HEK293 (cell line): ENCODE measurements at regions not wholly inside any gene's neighbourhood (a gene's known extent, or its start where the extent isn't known, plus 50 kb on each side); places are given as distances from the start of the nearest gene placed in this dataset.

ENCODE experiments used
- CTCF ChIA-PET: fragments of 350-600 bp; formaldehyde crosslinking; extraction: SDS; loops from one replicate; lab custom pipeline; 2021; ENCODE audit warnings: antibody characterized with exemption; lab: Yijun Ruan, JAX
- POLR2A ChIA-PET: fragments of 300-600 bp; formaldehyde crosslinking; extraction: SDS; loops from one replicate; lab custom pipeline; 2020; ENCODE audit warnings: antibody characterized with exemption, inconsistent platforms; lab: Yijun Ruan, JAX
- H3K27ac ChIP-seq: fragments of 200-500 bp; sonication (Bioruptor generic); 2 replicates; pipeline ENCODE4 v1.5.1; 2014; ENCODE audit warnings: low read depth, low read length, control low read depth, inconsistent platforms; ENCODE audit errors: extremely low read depth
- H3K36me3 ChIP-seq, 2 experiments: fragments of 200-500 bp in 1 of 2; sonication (Bioruptor generic) in 1 of 2; 1 replicate in 1 of 2; 2 replicates in 1 of 2; pipeline ENCODE4 v1.5.1; 2014 to 2017; ENCODE audit warnings: inconsistent platforms in 2 of 2, low read length in 2 of 2; ENCODE audit not compliant: control insufficient read depth in 2 of 2, insufficient read depth in 1 of 2
- H3K4me1 ChIP-seq: fragments of 200-500 bp; sonication (Bioruptor generic); 2 replicates; pipeline ENCODE4 v1.5.1; 2014; ENCODE audit warnings: mild to moderate bottlenecking, low read length, inconsistent platforms; ENCODE audit not compliant: control insufficient read depth, insufficient read depth
- H3K4me3 ChIP-seq: 2 replicates; pipeline ENCODE4 v1.5.1; 2011; ENCODE audit warnings: low read depth, mild to moderate bottlenecking, control low read depth, low read length, moderate library complexity
- H3K9me3 ChIP-seq: fragments of 200-500 bp; sonication (Bioruptor generic); 2 replicates; pipeline ENCODE4 v1.5.1; 2014; ENCODE audit warnings: low read depth, low read length, inconsistent platforms; ENCODE audit not compliant: control insufficient read depth, insufficient read depth
- EGR2 ChIP-seq: fragments of 450-650 bp; formaldehyde crosslinking; IDR thresholded peaks from 2 replicates; pipeline ENCODE4 v1.5.1; 2016; ENCODE audit warnings: low read depth, missing biosample characterization, missing genetic modification characterization
- GFI1B ChIP-seq: fragments of 450-650 bp; formaldehyde crosslinking; IDR thresholded peaks from 2 replicates; pipeline ENCODE4 v1.5.1; 2016; ENCODE audit warnings: missing biosample characterization, missing genetic modification characterization
- GLI4 ChIP-seq: fragments of 450-650 bp; formaldehyde crosslinking; IDR thresholded peaks from 2 replicates; pipeline ENCODE4 v1.5.1; 2016; ENCODE audit warnings: missing biosample characterization, missing genetic modification characterization
- IKZF3 ChIP-seq: fragments of 450-650 bp; IDR thresholded peaks from 2 replicates; pipeline ENCODE4 v1.5.0; 2018; ENCODE audit warnings: missing biosample characterization, mild to moderate bottlenecking, missing genetic modification characterization, moderate library complexity
- SP2 ChIP-seq: fragments of 450-650 bp; formaldehyde crosslinking; IDR thresholded peaks from 2 replicates; pipeline ENCODE4 v1.5.1; 2016; ENCODE audit warnings: missing biosample characterization, missing genetic modification characterization
- TRIM28 ChIP-seq: IDR thresholded peaks from 2 replicates; pipeline ENCODE4 v1.6.1; 2011; ENCODE audit warnings: low read length, control low read depth, borderline replicate concordance
- ZBTB20 ChIP-seq: fragments of 450-650 bp; formaldehyde crosslinking; IDR thresholded peaks from 2 replicates; pipeline ENCODE4 v1.5.1; 2016; ENCODE audit warnings: missing biosample characterization, missing genetic modification characterization
- ZBTB7A ChIP-seq: fragments of 450-650 bp; formaldehyde crosslinking; IDR thresholded peaks from 2 replicates; pipeline ENCODE4 v1.5.1; 2016; ENCODE audit warnings: low read depth, missing biosample characterization, missing genetic modification characterization
- ZFHX2 ChIP-seq: fragments of 450-650 bp; formaldehyde crosslinking; conservative IDR thresholded peaks from 2 replicates; pipeline ENCODE4 v1.5.1; 2016; ENCODE audit warnings: missing biosample characterization, missing genetic modification characterization
- ZNF10 ChIP-seq: fragments of 450-650 bp; formaldehyde crosslinking; IDR thresholded peaks from 2 replicates; pipeline ENCODE4 v1.5.1; 2017; ENCODE audit warnings: missing biosample characterization, missing genetic modification characterization
- ZNF248 ChIP-seq: fragments of 450-650 bp; formaldehyde crosslinking; IDR thresholded peaks from 2 replicates; pipeline ENCODE4 v1.5.1; 2017; ENCODE audit warnings: missing biosample characterization, missing genetic modification characterization
- ZNF266 ChIP-seq: fragments of 450-650 bp; formaldehyde crosslinking; IDR thresholded peaks from 2 replicates; pipeline ENCODE4 v1.5.1; 2016; ENCODE audit warnings: missing biosample characterization, missing genetic modification characterization, low read depth
- ZNF311 ChIP-seq: fragments of 450-650 bp; formaldehyde crosslinking; IDR thresholded peaks from 2 replicates; pipeline ENCODE4 v1.5.1; 2017; ENCODE audit warnings: missing biosample characterization, missing genetic modification characterization, borderline replicate concordance
- ZNF335 ChIP-seq: fragments of 450-650 bp; formaldehyde crosslinking; conservative IDR thresholded peaks from 2 replicates; pipeline ENCODE4 v1.5.1; 2016; ENCODE audit warnings: missing biosample characterization, missing genetic modification characterization
- ZNF394 ChIP-seq: fragments of 450-650 bp; formaldehyde crosslinking; IDR thresholded peaks from 2 replicates; pipeline ENCODE4 v1.5.1; 2016; ENCODE audit warnings: missing biosample characterization, missing genetic modification characterization, mild to moderate bottlenecking, moderate library complexity, borderline replicate concordance
- ZNF529 ChIP-seq: fragments of 450-650 bp; formaldehyde crosslinking; IDR thresholded peaks from 2 replicates; pipeline ENCODE4 v1.5.1; 2017; ENCODE audit warnings: missing genetic modification characterization, missing biosample characterization; ENCODE audit not compliant: insufficient replicate concordance
- ZNF530 ChIP-seq: fragments of 450-650 bp; formaldehyde crosslinking; IDR thresholded peaks from 2 replicates; pipeline ENCODE4 v1.5.1; 2016; ENCODE audit warnings: low read depth, missing biosample characterization, missing genetic modification characterization
- ZNF555 ChIP-seq: fragments of 450-650 bp; formaldehyde crosslinking; conservative IDR thresholded peaks from 2 replicates; pipeline ENCODE4 v1.5.1; 2017; ENCODE audit warnings: missing biosample characterization, mild to moderate bottlenecking, missing genetic modification characterization, inconsistent platforms
- ZNF571 ChIP-seq: fragments of 450-650 bp; formaldehyde crosslinking; IDR thresholded peaks from 2 replicates; pipeline ENCODE4 v1.5.0; 2017; ENCODE audit warnings: missing biosample characterization, missing genetic modification characterization
- ZNF621 ChIP-seq: fragments of 450-650 bp; formaldehyde crosslinking; IDR thresholded peaks from 2 replicates; pipeline ENCODE4 v1.5.1; 2017; ENCODE audit warnings: missing biosample characterization, missing genetic modification characterization
- ZNF624 ChIP-seq: fragments of 450-650 bp; formaldehyde crosslinking; IDR thresholded peaks from 2 replicates; pipeline ENCODE4 v1.5.1; 2017; ENCODE audit warnings: missing biosample characterization, missing genetic modification characterization
- ZNF629 ChIP-seq: fragments of 450-650 bp; formaldehyde crosslinking; IDR thresholded peaks from 2 replicates; pipeline ENCODE4 v1.5.1; 2017; ENCODE audit warnings: missing biosample characterization, missing genetic modification characterization
- ZNF645 ChIP-seq: fragments of 450-650 bp; formaldehyde crosslinking; IDR thresholded peaks from 2 replicates; pipeline ENCODE4; 2016; ENCODE audit warnings: missing biosample characterization, missing genetic modification characterization
- ZNF654 ChIP-seq: fragments of 450-650 bp; formaldehyde crosslinking; IDR thresholded peaks from 2 replicates; pipeline ENCODE4 v1.5.1; 2016; ENCODE audit warnings: low read depth, missing biosample characterization, missing genetic modification characterization
- ZNF670 ChIP-seq: fragments of 450-650 bp; formaldehyde crosslinking; IDR thresholded peaks from 2 replicates; pipeline ENCODE4 v1.5.1; 2016; ENCODE audit warnings: missing biosample characterization, missing genetic modification characterization, low read depth
- ZNF792 ChIP-seq: fragments of 450-650 bp; formaldehyde crosslinking; IDR thresholded peaks from 2 replicates; pipeline ENCODE4 v1.5.1; 2016; ENCODE audit warnings: missing biosample characterization, missing genetic modification characterization
- ZXDB ChIP-seq: fragments of 450-650 bp; formaldehyde crosslinking; IDR thresholded peaks from 2 replicates; pipeline ENCODE4 v1.5.1; 2016; ENCODE audit warnings: missing biosample characterization, missing genetic modification characterization
- TF ChIP-seq, protein P1 (sequence below): fragments of 450-650 bp; formaldehyde crosslinking; IDR thresholded peaks from 2 replicates; pipeline ENCODE4 v1.5.1; 2016; ENCODE audit warnings: missing biosample characterization, missing genetic modification characterization

- no peak overlapping the region for H3K4me3 ChIP-seq
- CTCF ChIA-PET: interaction anchor here (0.6 to 1.1 kb wide), 2 partner anchors 20 to 955 kb away, joined by 3 to 4 read pairs; no protein-coding TSS in a partner anchor
- no peak for TF ChIP-seq ZNF571 (tag by site-specific recombination)
- no peak for TF ChIP-seq SP2 (tag by site-specific recombination)
- no peak for TF ChIP-seq ZNF394 (tag by site-specific recombination)
- no peak for TF ChIP-seq ZNF335 (tag by site-specific recombination)
- TF ChIP-seq ZFHX2 (tag by site-specific recombination): no peak
- TF ChIP-seq ZNF530 (tag by site-specific recombination): no peak
- no peak for TF ChIP-seq IKZF3 (tag by site-specific recombination)
- no peak for TF ChIP-seq GLI4 (tag by site-specific recombination)
- H3K4me1 ChIP-seq: peaks cover 7% of the 10 kb centered on the region
- POLR2A ChIA-PET: no interaction called here
- no peaks in the 10 kb centered on the region for H3K36me3 ChIP-seq
- H3K27ac ChIP-seq: no peak overlapping the region
- no peaks in the 10 kb centered on the region for H3K9me3 ChIP-seq
These were observed 665.3 kb downstream of the STK39 start for GRCh38 chr2:167581961-167582574.

GRCh38 chr2:167579826-167580225 is 667.6 kb downstream of the STK39 start:
- Histone ChIP-seq H3K4me3 (no peak overlapping the region), H3K36me3 (no peaks in the 10 kb centered on the region), H3K27ac (no peak overlapping the region), H3K4me1 (peaks cover 7% of the 10 kb centered on the region), H3K9me3 (no peaks in the 10 kb centered on the region)
- TF ChIP-seq ZNF311 (tag by site-specific recombination): no peak
- no peak for TF ChIP-seq ZNF335 (tag by site-specific recombination)
- TF ChIP-seq ZNF266 (tag by site-specific recombination): no peak
- ChIA-PET POLR2A (no interaction called here), CTCF (no interaction called here)

DNA sequence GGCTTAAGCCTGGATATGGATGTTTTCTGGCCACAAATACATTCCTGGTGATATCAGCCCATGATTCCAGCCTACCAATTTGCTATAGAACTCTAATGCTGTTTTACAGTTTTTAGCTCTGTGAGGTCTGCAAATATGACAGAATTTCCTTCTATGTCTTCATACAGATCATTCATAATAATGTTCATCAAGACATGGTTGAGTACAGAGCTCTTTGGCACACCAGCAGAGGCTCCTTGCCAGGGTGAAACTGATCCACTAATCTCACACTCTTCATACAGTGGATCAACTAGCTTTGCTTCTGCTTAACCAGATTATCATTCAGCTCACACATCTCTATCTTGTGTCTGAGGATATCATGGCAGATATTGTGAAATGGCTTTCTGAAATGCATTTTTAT is 672.1 kb downstream of the STK39 start:
- no peak overlapping the region for H3K27ac ChIP-seq
- POLR2A ChIA-PET: no interaction called here
- CTCF ChIA-PET: no interaction called here
- no peak overlapping the region for H3K4me3 ChIP-seq
- no peaks in the 10 kb centered on the region for H3K9me3 ChIP-seq
- H3K36me3 ChIP-seq: no peaks in the 10 kb centered on the region
- H3K4me1 ChIP-seq: no peaks in the 10 kb centered on the region
- no peak for TF ChIP-seq ZNF670 (tag by site-specific recombination)
- no peak for TF ChIP-seq ZNF654 (tag by site-specific recombination)
- TF ChIP-seq ZNF621 (tag by site-specific recombination): no peak
- no peak for TF ChIP-seq ZBTB20 (tag by site-specific recombination)
- TF ChIP-seq ZBTB7A (tag by site-specific recombination): no peak
- TF ChIP-seq ZNF624 (tag by site-specific recombination): no peak
- no peak for TF ChIP-seq ZNF529 (tag by site-specific recombination)
- TF ChIP-seq ZNF555 (tag by site-specific recombination): no peak
- no peak for TF ChIP-seq ZNF629 (tag by site-specific recombination)
- no peak for TF ChIP-seq EGR2 (tag by site-specific recombination)
- TF ChIP-seq ZNF10 (tag by site-specific recombination): no peak
- no peak for TF ChIP-seq ZXDB
- TF ChIP-seq GFI1B (tag by site-specific recombination): no peak
- TF ChIP-seq, protein P1, sequence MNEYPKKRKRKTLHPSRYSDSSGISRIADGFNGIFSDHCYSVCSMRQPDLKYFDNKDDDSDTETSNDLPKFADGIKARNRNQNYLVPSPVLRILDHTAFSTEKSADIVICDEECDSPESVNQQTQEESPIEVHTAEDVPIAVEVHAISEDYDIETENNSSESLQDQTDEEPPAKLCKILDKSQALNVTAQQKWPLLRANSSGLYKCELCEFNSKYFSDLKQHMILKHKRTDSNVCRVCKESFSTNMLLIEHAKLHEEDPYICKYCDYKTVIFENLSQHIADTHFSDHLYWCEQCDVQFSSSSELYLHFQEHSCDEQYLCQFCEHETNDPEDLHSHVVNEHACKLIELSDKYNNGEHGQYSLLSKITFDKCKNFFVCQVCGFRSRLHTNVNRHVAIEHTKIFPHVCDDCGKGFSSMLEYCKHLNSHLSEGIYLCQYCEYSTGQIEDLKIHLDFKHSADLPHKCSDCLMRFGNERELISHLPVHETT (tag by site-specific recombination): no peak
- TF ChIP-seq TRIM28: no peak
- no peak for TF ChIP-seq ZNF645 (tag by site-specific recombination)
- TF ChIP-seq ZNF248 (tag by site-specific recombination): no peak
- no peak for TF ChIP-seq ZNF792
